K562 (cell line): ENCODE measurements at regions not wholly inside any gene's neighbourhood (a gene's known extent, or its start where the extent isn't known, plus 50 kb on each side); places are given as distances from the start of the nearest gene placed in this dataset.
"Not testable (repeated sequence)": the region's sequence is repeated elsewhere in the genome, so short reads cannot be mapped to it uniquely, and the experiment has no call there.

Source experiments
- ATAC-seq: fragments of 200-7000 bp; cut with Tn5 transposase; 3 replicates; pipeline ENCODE4 v1.9.1; 2020; ENCODE audit warnings: moderate library complexity
- BruUV-seq: library from RNA; stranded (reverse); fragments of 400-500 nt; replicated peaks from 2 replicates; lab custom pipeline; 2021; lab: Mats Ljungman, UMichigan
- CTCF ChIA-PET: fragments of 300-600 bp; formaldehyde crosslinking; extraction: SDS; loops from one replicate; lab custom pipeline; 2021; ENCODE audit warnings: low intra/inter-chr PET ratio; lab: Yijun Ruan, JAX
- POLR2A ChIA-PET: fragments of 300-600, 350-650 bp; sonication (Branson Sonifier 250); formaldehyde crosslinking; extraction: SDS; loops from one replicate; lab custom pipeline; 2021; ENCODE audit warnings: antibody characterized with exemption, inconsistent platforms; lab: Yijun Ruan, JAX
- DNase-seq, 4 experiments: peaks; one replicate each; pipeline versions ENCODE4 v3.0.0 to v3.0.0-alpha.2; 2011 to 2018; ENCODE audit warnings: low spot score in 3 of 4, mixed read lengths in 3 of 4; ENCODE audit errors: extremely low read depth in 1 of 4
- FAIRE-seq: peaks from 2 replicates; lab custom pipeline; 2011; peaks lifted over from hg19 to GRCh38; lab: Jason Lieb, UNC
- H2AFZ ChIP-seq: 2 replicates; pipeline ENCODE4 v1.6.0; 2011; ENCODE audit warnings: low read depth, low read length, control low read depth, inconsistent platforms
- H3K27ac ChIP-seq: fragments of 200-600 bp; 3 replicates; pipeline ENCODE4 v1.8.0; 2011; ENCODE audit warnings: low read depth, mild to moderate bottlenecking, control low read depth, inconsistent platforms, low read length, moderate library complexity, mixed read lengths; ENCODE audit errors: extremely low read depth
- H3K27me3 ChIP-seq, 2 experiments: fragments of 300-600 bp in 1 of 2; 2 replicates in 1 of 2; 3 replicates in 1 of 2; pipeline versions ENCODE4 v1.6.0 to v1.8.0; 2011; ENCODE audit warnings: inconsistent platforms in 2 of 2, low read length in 2 of 2, mild to moderate bottlenecking in 1 of 2, mixed read lengths in 1 of 2, moderate library complexity in 1 of 2; ENCODE audit not compliant: control insufficient read depth in 2 of 2, insufficient read depth in 2 of 2
- H3K36me3 ChIP-seq: fragments of 300-600 bp; 3 replicates; pipeline ENCODE4 v1.8.0; 2011; ENCODE audit warnings: mild to moderate bottlenecking, low read length, inconsistent platforms; ENCODE audit not compliant: control insufficient read depth, insufficient read depth
- H3K4me1 ChIP-seq, 2 experiments: fragments of 200-600 bp in 1 of 2; replicated peaks in 1 of 2; 2 replicates in 1 of 2; 3 replicates in 1 of 2; pipeline versions ENCODE4 v1.5.1 to v1.8.0; 2011; ENCODE audit warnings: inconsistent platforms in 2 of 2, low read length in 2 of 2, mild to moderate bottlenecking in 1 of 2, mixed read lengths in 1 of 2, moderate library complexity in 1 of 2; ENCODE audit not compliant: control insufficient read depth in 2 of 2, insufficient read depth in 2 of 2
- H3K4me2 ChIP-seq: 2 replicates; pipeline ENCODE4 v1.6.1; 2011; ENCODE audit warnings: low read length, control low read depth, inconsistent platforms, mixed read lengths; ENCODE audit not compliant: insufficient read depth
- H3K4me3 ChIP-seq: fragments of 200-600 bp; sonication (generic), shearing (Covaris generic); 2 replicates; pipeline ENCODE4 v1.5.1; 2016; ENCODE audit warnings: control low read depth, inconsistent platforms
- H3K79me2 ChIP-seq: fragments of 200-600 bp; 3 replicates; pipeline ENCODE4 v1.8.0; 2011; ENCODE audit warnings: low read length, inconsistent platforms; ENCODE audit not compliant: control insufficient read depth, insufficient read depth
- H3K9ac ChIP-seq, 2 experiments: 2 replicates each; pipeline versions ENCODE4 v1.6.0 to v1.6.1; 2011; ENCODE audit warnings: low read depth in 2 of 2, low read length in 2 of 2, control low read depth in 1 of 2, inconsistent platforms in 1 of 2, mild to moderate bottlenecking in 1 of 2, mixed read lengths in 1 of 2; ENCODE audit not compliant: insufficient read depth in 1 of 2
- H3K9me1 ChIP-seq: one replicate; pipeline ENCODE4 v1.6.0; 2011; ENCODE audit warnings: inconsistent platforms, mild to moderate bottlenecking, low read length, moderate library complexity; ENCODE audit not compliant: control insufficient read depth, insufficient read depth
- H3K9me3 ChIP-seq: replicated peaks from 2 replicates; pipeline ENCODE4 v1.5.1; 2011; ENCODE audit warnings: low read depth, low read length, inconsistent platforms; ENCODE audit not compliant: control insufficient read depth, insufficient read depth
- H4K20me1 ChIP-seq: replicated peaks from 2 replicates; pipeline ENCODE4 v1.6.1; 2011; ENCODE audit warnings: low read length, inconsistent platforms, mixed read lengths; ENCODE audit not compliant: control insufficient read depth, insufficient read depth
- MYBL2 ChIP-seq, 2 experiments: fragments of 450-650 bp in 1 of 2; sonication (generic) in 1 of 2; formaldehyde crosslinking in 1 of 2; IDR thresholded peaks; 2 replicates each; pipeline versions ENCODE4 v1.6.1 to v1.8.1; 2017 to 2022; ENCODE audit warnings: borderline replicate concordance in 1 of 2, inconsistent platforms in 1 of 2, low read depth in 1 of 2, mild to moderate bottlenecking in 1 of 2, missing genetic modification reagents in 1 of 2, moderate library complexity in 1 of 2
- NCOR1 ChIP-seq: fragments of 450-650 bp; IDR thresholded peaks from 2 replicates; pipeline ENCODE4 v1.6.1; 2016; ENCODE audit warnings: mild to moderate bottlenecking, moderate library complexity
- PHB ChIP-seq: fragments of 250-450 bp; sonication (Bioruptor Pico); IDR thresholded peaks from 2 replicates; pipeline ENCODE4 v1.5.0; 2021
- PML ChIP-seq: IDR thresholded peaks from 2 replicates; pipeline ENCODE4 v1.6.1; 2012; ENCODE audit warnings: low read length, inconsistent platforms
- TFAM ChIP-seq: fragments of 250-450 bp; sonication (Bioruptor Pico); conservative IDR thresholded peaks from 2 replicates; pipeline ENCODE4 v1.5.0; 2021; ENCODE audit warnings: mild to moderate bottlenecking, moderate library complexity
- ZNF143 ChIP-seq: sonication (generic); formaldehyde crosslinking; IDR thresholded peaks from 2 replicates; pipeline ENCODE4 v1.9.0; 2022; ENCODE audit warnings: mild to moderate bottlenecking, missing genetic modification reagents
- ZNF444 ChIP-seq: fragments of 250-450 bp; sonication (Bioruptor Pico); IDR thresholded peaks from 2 replicates; pipeline ENCODE4 v1.4.0; 2020; ENCODE audit warnings: mild to moderate bottlenecking, moderate library complexity
- ZNF764 ChIP-seq: fragments of 250-450 bp; sonication (Bioruptor Pico); IDR thresholded peaks from 2 replicates; pipeline ENCODE4 v1.4.0; 2020; ENCODE audit warnings: low read depth, mild to moderate bottlenecking, moderate library complexity
- WGBS: fragments of 100-300 bp; shearing (Covaris generic); methylation state at CpG from one replicate; pipeline ENCODE4 v1.1.6; 2016; ENCODE audit warnings: low coverage, mixed read lengths; ENCODE audit not compliant: insufficient coverage; ENCODE audit errors: missing lambda C conversion rate; 5-methylcytosine and 5-hydroxymethylcytosine counted together
- in situ Hi-C: fragments of 300-500 bp; cut with MboI; formaldehyde crosslinking; loops from 4 replicates; pipeline ENCODE4 v1.15.0; 2018; ENCODE audit warnings: inconsistent platforms, mixed read lengths
- intact Hi-C: fragments of 100-400 bp; cut with micrococcal nuclease; formaldehyde crosslinking; loops from 2 replicates; pipeline ENCODE4 v1.14.2; 2022
- TF ChIP-seq, protein P1 (sequence below): fragments of 450-650 bp; IDR thresholded peaks from 2 replicates; pipeline ENCODE4 v1.6.1; 2016; ENCODE audit warnings: missing biosample characterization, missing genetic modification characterization
- TF ChIP-seq, protein P2 (sequence below): fragments of 250-450 bp; sonication (Bioruptor Pico); IDR thresholded peaks from 2 replicates; pipeline ENCODE4 v1.4.0; 2020; ENCODE audit warnings: mild to moderate bottlenecking, moderate library complexity

DNA sequence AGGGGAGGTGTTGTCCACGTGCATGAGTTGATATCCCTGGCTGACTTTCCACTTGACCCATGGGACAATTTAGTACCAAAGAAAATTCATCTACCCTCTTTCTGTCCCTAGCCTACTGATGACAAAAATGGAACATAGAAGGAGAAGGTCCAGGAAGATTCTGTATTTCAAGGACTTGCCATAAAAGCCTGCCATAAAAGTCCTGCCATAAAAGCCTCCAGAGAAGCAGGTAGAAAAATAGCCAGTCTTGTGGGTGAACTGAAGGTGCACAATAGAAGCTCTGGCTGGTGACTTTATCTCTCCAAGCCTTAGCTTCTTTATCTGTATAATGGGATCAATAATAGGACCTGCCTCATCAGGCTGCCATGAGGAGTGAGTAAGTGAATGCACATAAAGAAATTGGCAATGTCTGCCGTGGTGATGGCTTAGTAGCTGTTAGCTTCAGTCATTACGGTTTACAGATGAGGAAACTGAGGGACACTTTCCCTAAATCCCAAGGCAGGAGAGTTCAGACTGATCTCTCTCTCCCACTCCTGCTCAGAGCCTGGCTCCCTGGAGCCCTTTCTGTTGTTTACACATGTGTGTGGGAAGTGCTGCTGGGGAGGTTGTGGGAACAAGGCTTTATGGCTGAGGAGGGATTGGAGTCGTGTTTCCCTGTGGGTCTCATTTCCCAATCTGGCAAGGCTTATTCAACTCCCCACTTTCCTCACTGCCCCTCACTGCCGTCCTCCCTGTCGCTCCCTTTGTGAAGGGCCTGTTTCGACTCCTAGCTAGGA, 101.5 kb downstream of the TRIM43 start:
- H3K36me3 ChIP-seq, DNase-seq, H3K27me3 ChIP-seq, H3K9me3 ChIP-seq, CTCF ChIA-PET, in situ Hi-C loops, H3K4me2 ChIP-seq, H3K4me1 ChIP-seq, H4K20me1 ChIP-seq, BruUV-seq, H2AFZ ChIP-seq, ATAC-seq, H3K9ac ChIP-seq, H3K9me1 ChIP-seq, H3K4me3 ChIP-seq, H3K27ac ChIP-seq, intact Hi-C loops, FAIRE-seq, H3K79me2 ChIP-seq: not testable (repeated sequence)
- 5% methylated on average over 7 of the region's 7 CpGs for WGBS
- POLR2A ChIA-PET = interaction anchor here (0.6 kb wide), 1 partner anchor 437 kb away, joined by 4 read pairs; no protein-coding TSS in a partner anchor

DNA sequence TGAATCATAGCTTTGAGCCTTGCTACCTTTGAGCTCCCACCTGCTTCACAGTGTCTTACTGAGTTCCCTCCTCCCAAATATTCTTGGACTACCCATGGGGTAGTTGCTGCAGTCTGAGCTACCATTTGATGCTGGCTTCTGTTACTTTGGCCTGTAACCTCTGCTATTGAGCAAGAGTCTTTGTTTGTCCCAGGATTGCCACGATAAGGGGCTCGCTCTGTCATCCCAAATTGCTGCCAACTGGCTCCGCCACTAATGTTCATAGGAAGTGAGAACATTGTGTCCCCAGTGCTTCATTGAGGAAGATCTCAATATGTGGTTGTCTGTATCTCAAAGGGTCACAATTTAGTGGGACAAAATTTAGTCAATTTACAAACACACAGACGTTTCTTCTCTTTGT, 103.8 kb downstream of the TRIM43 start:
- no peak overlapping the region for H3K4me3 ChIP-seq
- no peaks in the 10 kb centered on the region for H3K9me1 ChIP-seq
- H3K4me2 ChIP-seq = no peak overlapping the region
- in situ Hi-C loops (no loop called here), intact Hi-C loops (no loop called here)
- POLR2A ChIA-PET = no interaction called here
- CTCF ChIA-PET = no interaction called here
- FAIRE-seq (no peak), ATAC-seq (no peak), DNase-seq (no peak)
- H3K27me3 ChIP-seq = no peaks in the 10 kb centered on the region
- H3K27ac ChIP-seq = no peak overlapping the region
- H3K9ac ChIP-seq = no peak overlapping the region
- H4K20me1 ChIP-seq = no peaks in the 10 kb centered on the region
- no peaks in the 10 kb centered on the region for H3K79me2 ChIP-seq
- BruUV-seq = no TSS peak
- H2AFZ ChIP-seq = no peak overlapping the region
- no peaks in the 10 kb centered on the region for H3K4me1 ChIP-seq
- 0% methylated on average over 4 of the region's 4 CpGs for WGBS
- H3K36me3 ChIP-seq = no peaks in the 10 kb centered on the region
- no peaks in the 10 kb centered on the region for H3K9me3 ChIP-seq
- TF ChIP-seq, protein P1, sequence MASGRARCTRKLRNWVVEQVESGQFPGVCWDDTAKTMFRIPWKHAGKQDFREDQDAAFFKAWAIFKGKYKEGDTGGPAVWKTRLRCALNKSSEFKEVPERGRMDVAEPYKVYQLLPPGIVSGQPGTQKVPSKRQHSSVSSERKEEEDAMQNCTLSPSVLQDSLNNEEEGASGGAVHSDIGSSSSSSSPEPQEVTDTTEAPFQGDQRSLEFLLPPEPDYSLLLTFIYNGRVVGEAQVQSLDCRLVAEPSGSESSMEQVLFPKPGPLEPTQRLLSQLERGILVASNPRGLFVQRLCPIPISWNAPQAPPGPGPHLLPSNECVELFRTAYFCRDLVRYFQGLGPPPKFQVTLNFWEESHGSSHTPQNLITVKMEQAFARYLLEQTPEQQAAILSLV (tag) = no peak
- no peak for TF ChIP-seq PML
- no peak for TF ChIP-seq NCOR1
- no peak for TF ChIP-seq TFAM (CRISPR knock-in tag)
- TF ChIP-seq ZNF764 (CRISPR knock-in tag) = no peak
- TF ChIP-seq MYBL2 (IDR thresholded peaks at IDR 0.05; ENCODE audit: low read depth) = no peak
- TF ChIP-seq MYBL2 (CRISPR knock-in tag; IDR thresholded peaks at IDR 0.05; ENCODE audit: borderline replicate concordance) = no peak
- TF ChIP-seq ZNF444 = no peak
- TF ChIP-seq PHB (CRISPR knock-in tag) = no peak
- no peak for TF ChIP-seq ZNF143 (CRISPR knock-in tag)
- TF ChIP-seq, protein P2, sequence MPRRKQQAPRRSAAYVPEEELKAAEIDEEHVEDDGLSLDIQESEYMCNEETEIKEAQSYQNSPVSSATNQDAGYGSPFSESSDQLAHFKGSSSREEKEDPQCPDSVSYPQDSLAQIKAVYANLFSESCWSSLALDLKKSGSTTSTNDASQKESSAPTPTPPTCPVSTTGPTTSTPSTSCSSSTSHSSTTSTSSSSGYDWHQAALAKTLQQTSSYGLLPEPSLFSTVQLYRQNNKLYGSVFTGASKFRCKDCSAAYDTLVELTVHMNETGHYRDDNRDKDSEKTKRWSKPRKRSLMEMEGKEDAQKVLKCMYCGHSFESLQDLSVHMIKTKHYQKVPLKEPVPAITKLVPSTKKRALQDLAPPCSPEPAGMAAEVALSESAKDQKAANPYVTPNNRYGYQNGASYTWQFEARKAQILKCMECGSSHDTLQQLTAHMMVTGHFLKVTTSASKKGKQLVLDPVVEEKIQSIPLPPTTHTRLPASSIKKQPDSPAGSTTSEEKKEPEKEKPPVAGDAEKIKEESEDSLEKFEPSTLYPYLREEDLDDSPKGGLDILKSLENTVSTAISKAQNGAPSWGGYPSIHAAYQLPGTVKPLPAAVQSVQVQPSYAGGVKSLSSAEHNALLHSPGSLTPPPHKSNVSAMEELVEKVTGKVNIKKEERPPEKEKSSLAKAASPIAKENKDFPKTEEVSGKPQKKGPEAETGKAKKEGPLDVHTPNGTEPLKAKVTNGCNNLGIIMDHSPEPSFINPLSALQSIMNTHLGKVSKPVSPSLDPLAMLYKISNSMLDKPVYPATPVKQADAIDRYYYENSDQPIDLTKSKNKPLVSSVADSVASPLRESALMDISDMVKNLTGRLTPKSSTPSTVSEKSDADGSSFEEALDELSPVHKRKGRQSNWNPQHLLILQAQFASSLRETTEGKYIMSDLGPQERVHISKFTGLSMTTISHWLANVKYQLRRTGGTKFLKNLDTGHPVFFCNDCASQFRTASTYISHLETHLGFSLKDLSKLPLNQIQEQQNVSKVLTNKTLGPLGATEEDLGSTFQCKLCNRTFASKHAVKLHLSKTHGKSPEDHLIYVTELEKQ (CRISPR knock-in tag) = no peak
